Mesothelial cell of epicardium (in vitro differentiated cells): ENCODE measurements at regions not wholly inside any gene's neighbourhood (a gene's known extent, or its start where the extent isn't known, plus 50 kb on each side); places are given as distances from the start of the nearest gene placed in this dataset.

Experiments
- DNase-seq, 2 experiments: peaks; one replicate each; pipeline ENCODE4 v3.0.0; 2021; ENCODE audit warnings: low spot score in 2 of 2; ENCODE audit not compliant: unreplicated experiment in 2 of 2
- H3K27ac Mint-ChIP-seq: 2 replicates; pipeline ENCODE4 v1.8.0; 2021; ENCODE audit warnings: mixed read lengths
- H3K27me3 Mint-ChIP-seq: 2 replicates; pipeline ENCODE4 v1.8.0; 2021; ENCODE audit warnings: low read depth, mixed read lengths
- H3K36me3 Mint-ChIP-seq: 2 replicates; pipeline ENCODE4 v1.8.0; 2021; ENCODE audit warnings: mixed read lengths
- H3K4me1 Mint-ChIP-seq: 2 replicates; pipeline ENCODE4 v1.8.0; 2021; ENCODE audit warnings: mixed read lengths
- H3K4me3 Mint-ChIP-seq: 2 replicates; pipeline ENCODE4 v1.8.0; 2021; ENCODE audit warnings: mild to moderate bottlenecking, moderate library complexity, mixed read lengths
- H3K9me3 Mint-ChIP-seq: 2 replicates; pipeline ENCODE4 v1.8.0; 2021; ENCODE audit warnings: mixed read lengths
- TF ChIP-seq, protein P1 (sequence below): fragments of 200-600 bp; sonication (generic); IDR thresholded peaks from one replicate; pipeline ENCODE4 v1.5.0; 2021; ENCODE audit warnings: antibody characterized with exemption; ENCODE audit not compliant: unreplicated experiment

DNA sequence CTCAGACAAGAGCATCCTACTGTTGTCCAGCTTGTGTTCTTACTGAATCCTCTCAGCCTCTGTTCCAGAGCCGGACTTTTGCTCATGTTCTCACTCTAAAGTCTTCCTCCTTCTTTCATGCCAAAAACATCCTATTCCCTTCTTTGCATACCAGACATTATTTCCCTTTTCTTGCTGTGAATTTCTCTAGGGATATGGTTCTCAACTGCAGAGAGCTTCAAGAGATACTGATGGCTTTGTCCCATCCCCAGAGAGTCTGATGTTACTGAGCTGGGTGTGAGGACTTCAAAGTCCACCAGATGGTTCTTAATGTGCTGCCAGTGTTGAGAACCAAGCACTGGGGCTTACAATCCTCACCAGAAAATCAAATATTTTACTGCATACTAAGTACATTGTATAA, 98.6 kb upstream of the FER start:
- TF ChIP-seq, protein P1, sequence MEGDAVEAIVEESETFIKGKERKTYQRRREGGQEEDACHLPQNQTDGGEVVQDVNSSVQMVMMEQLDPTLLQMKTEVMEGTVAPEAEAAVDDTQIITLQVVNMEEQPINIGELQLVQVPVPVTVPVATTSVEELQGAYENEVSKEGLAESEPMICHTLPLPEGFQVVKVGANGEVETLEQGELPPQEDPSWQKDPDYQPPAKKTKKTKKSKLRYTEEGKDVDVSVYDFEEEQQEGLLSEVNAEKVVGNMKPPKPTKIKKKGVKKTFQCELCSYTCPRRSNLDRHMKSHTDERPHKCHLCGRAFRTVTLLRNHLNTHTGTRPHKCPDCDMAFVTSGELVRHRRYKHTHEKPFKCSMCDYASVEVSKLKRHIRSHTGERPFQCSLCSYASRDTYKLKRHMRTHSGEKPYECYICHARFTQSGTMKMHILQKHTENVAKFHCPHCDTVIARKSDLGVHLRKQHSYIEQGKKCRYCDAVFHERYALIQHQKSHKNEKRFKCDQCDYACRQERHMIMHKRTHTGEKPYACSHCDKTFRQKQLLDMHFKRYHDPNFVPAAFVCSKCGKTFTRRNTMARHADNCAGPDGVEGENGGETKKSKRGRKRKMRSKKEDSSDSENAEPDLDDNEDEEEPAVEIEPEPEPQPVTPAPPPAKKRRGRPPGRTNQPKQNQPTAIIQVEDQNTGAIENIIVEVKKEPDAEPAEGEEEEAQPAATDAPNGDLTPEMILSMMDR: no peak
- H3K27ac Mint-ChIP-seq: no peak overlapping the region
- H3K4me3 Mint-ChIP-seq: no peak overlapping the region
- DNase-seq: no peak
- peaks cover 3% of the 10 kb centered on the region for H3K36me3 Mint-ChIP-seq
- H3K4me1 Mint-ChIP-seq: no peaks in the 10 kb centered on the region
- H3K27me3 Mint-ChIP-seq: no peaks in the 10 kb centered on the region
- H3K9me3 Mint-ChIP-seq: peaks cover 12% of the 10 kb centered on the region

DNA sequence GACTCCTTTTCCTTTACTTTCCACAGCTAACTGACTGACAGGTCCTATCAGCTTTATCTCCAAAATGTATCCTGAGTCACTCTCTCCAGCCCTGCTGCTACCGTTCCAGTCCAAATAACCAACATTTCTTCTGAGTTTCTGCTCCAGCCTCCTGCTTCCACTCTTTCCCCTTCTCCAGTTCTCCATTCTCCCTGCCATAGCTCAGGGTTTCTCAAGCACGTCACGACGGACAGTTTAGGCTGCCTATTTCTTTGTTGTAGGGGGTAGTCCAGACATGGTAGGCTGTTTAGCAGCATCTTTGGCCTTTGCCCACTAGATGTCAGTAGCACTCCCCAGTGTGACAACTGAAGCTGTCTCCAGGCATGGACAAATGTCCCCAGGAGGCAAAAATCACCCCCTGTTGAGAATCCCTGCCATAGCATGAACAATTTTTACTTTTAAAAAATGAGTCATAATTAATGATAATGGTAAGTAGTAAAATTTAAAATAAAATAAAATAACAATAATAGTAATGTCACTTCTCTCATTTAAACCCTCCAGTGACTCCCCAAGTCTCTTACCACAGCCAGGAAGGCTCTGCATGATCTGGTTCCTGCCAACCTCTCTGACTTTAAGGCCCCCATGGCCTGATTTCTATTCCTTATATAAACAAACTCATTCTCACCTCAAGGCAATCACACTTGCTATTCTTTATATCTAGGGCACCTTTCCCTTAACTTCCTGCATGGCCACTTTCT, 105.4 kb upstream of the FER start:
- no peaks in the 10 kb centered on the region for H3K27me3 Mint-ChIP-seq
- TF ChIP-seq, protein P1: peak; percentile 44
- peaks cover 8% of the 10 kb centered on the region for H3K4me1 Mint-ChIP-seq
- H3K9me3 Mint-ChIP-seq: peaks cover 8% of the 10 kb centered on the region
- H3K36me3 Mint-ChIP-seq: peaks cover 3% of the 10 kb centered on the region
- no peak overlapping the region for H3K27ac Mint-ChIP-seq
- peak in 1 of 2 experiments; percentile 49 for DNase-seq
- peak overlapping the region; percentile 24 for H3K4me3 Mint-ChIP-seq

DNA sequence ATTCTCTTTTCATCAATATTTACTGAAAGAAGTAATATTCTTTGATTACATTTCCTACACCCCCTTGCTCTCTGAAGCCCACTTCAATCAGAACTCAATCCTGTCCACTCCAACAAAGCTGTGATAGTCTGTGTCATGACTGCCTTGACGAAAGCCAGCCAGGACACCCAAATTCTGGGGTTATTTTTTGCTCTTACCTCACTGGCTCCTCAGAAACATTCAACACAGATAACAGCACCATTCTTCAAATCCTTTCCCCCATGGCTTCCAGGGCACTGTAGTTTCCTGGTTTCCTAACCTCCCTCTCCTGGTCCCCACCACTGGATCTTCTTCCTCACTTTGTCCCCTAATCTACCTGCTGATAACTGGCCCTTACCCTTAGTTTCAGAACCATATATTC, 106.1 kb upstream of the FER start:
- Mint-ChIP-seq H3K4me1 (peaks cover 8% of the 10 kb centered on the region), H3K36me3 (no peaks in the 10 kb centered on the region), H3K27me3 (no peaks in the 10 kb centered on the region), H3K27ac (no peak overlapping the region), H3K9me3 (peaks cover 1% of the 10 kb centered on the region), H3K4me3 (no peak overlapping the region)
- DNase-seq: no peak
- TF ChIP-seq, protein P1: no peak

DNA sequence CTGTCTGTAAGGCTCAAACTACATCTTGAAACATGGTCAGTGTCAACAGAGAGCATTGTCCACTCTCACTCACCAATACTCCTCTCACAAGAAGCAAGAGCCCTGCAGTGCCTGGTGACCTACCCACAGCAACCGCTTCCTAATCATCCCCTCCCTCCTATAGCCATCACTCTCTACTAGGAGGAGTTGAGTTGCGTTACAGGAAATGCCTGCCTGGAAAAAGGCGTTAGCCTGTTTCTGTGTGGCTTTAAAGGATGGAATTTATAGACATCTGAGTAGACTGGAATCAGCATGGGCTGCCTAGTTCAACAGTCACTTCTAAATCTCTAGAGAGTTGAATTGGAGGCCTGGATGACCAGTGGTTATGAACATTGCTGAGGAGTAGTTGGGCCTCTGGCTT, 108.3 kb upstream of the FER start:
- Mint-ChIP-seq H3K27me3 (no peaks in the 10 kb centered on the region), H3K27ac (no peak overlapping the region), H3K36me3 (no peaks in the 10 kb centered on the region), H3K4me3 (no peak overlapping the region), H3K4me1 (peaks cover 8% of the 10 kb centered on the region), H3K9me3 (no peaks in the 10 kb centered on the region)
- TF ChIP-seq, protein P1: no peak
- no peak for DNase-seq

DNA sequence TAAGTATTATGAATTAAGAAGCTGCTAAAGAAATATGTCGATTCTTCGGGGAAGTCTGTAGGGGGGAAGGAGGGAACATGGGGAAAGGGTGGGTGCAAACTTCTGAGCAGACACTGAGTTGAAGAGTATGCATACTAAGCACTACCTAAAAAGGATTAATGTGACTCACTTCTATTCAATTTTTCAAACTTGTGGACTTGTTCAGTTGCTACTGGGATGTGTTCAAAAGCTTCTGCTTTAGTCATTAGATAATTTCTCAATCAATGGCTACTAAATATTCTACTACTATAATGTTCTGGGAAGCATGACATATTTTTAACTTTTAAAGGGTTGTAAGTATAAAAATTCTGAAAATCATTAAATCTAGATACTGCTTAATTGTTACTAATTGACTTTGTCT, 109.7 kb upstream of the FER start:
- H3K4me3 Mint-ChIP-seq: no peak overlapping the region
- no peaks in the 10 kb centered on the region for H3K27me3 Mint-ChIP-seq
- no peak overlapping the region for H3K27ac Mint-ChIP-seq
- H3K36me3 Mint-ChIP-seq: no peaks in the 10 kb centered on the region
- no peak for DNase-seq
- H3K4me1 Mint-ChIP-seq: peaks cover 13% of the 10 kb centered on the region
- TF ChIP-seq, protein P1: no peak
- no peaks in the 10 kb centered on the region for H3K9me3 Mint-ChIP-seq
